ENCODE measurements at regions not wholly inside any gene's neighbourhood (a gene's known extent, or its start where the extent isn't known, plus 50 kb on each side); places are given as distances from the start of the nearest gene placed in this dataset.
"Not testable (repeated sequence)": the region's sequence is repeated elsewhere in the genome, so short reads cannot be mapped to it uniquely, and the experiment has no call there.

- DNase-seq (ENCODE audit: low spot score): no peak
Measured at GRCh38 chr11:96779030-96779429, 389.2 kb downstream of the JRKL start.

GRCh38 chr11:96781082-96781481, 391.3 kb downstream of the JRKL start:
- no peak for DNase-seq (ENCODE audit: low spot score)

GRCh38 chr11:96782632-96783031, 392.8 kb downstream of the JRKL start:
- DNase-seq (ENCODE audit: low spot score): no peak

- DNase-seq (ENCODE audit: low spot score): no peak
Measured at GRCh38 chr11:96783311-96783710, 393.5 kb downstream of the JRKL start.

GRCh38 chr11:96785073-96785472, 395.3 kb downstream of the JRKL start:
- no peak for DNase-seq (ENCODE audit: low spot score)

- no peak for DNase-seq (ENCODE audit: low spot score)
Measured at GRCh38 chr11:96794152-96794551, 404.3 kb downstream of the JRKL start.

- DNase-seq (ENCODE audit: low spot score): no peak
Measured at GRCh38 chr11:96798445-96798844, 408.6 kb downstream of the JRKL start.

GRCh38 chr11:96815236-96815635, 425.4 kb downstream of the JRKL start:
- no peak for DNase-seq (ENCODE audit: low spot score)

- no peak for DNase-seq (ENCODE audit: low spot score)
Measured at GRCh38 chr11:96817482-96818399, 427.9 kb downstream of the JRKL start.

- DNase-seq (ENCODE audit: low spot score): no peak
Measured at GRCh38 chr11:96827164-96827563, 437.4 kb downstream of the JRKL start.

- no peak for DNase-seq (ENCODE audit: low spot score)
Measured at GRCh38 chr11:96841792-96842191, 452.0 kb downstream of the JRKL start.

- no peak for DNase-seq (ENCODE audit: low spot score)
Measured at GRCh38 chr11:96842731-96843130, 452.9 kb downstream of the JRKL start.

GRCh38 chr11:96854425-96854824, 464.6 kb downstream of the JRKL start:
- DNase-seq (ENCODE audit: low spot score): no peak

GRCh38 chr11:96861722-96862121, 471.9 kb downstream of the JRKL start:
- not testable (repeated sequence) for DNase-seq (ENCODE audit: low spot score)

- no peak for DNase-seq (ENCODE audit: low spot score)
Measured at GRCh38 chr11:96863520-96863919, 473.7 kb downstream of the JRKL start.

- DNase-seq (ENCODE audit: low spot score): no peak
Measured at GRCh38 chr11:96865020-96865419, 475.2 kb downstream of the JRKL start.

- DNase-seq (ENCODE audit: low spot score): no peak
Measured at GRCh38 chr11:96869207-96869606, 479.4 kb downstream of the JRKL start.

GRCh38 chr11:96875712-96876111, 485.9 kb downstream of the JRKL start:
- no peak for DNase-seq (ENCODE audit: low spot score)

- no peak for DNase-seq (ENCODE audit: low spot score)
Measured at GRCh38 chr11:96878299-96879051, 488.7 kb downstream of the JRKL start.

GRCh38 chr11:96882622-96883021, 492.8 kb downstream of the JRKL start:
- not testable (repeated sequence) for DNase-seq (ENCODE audit: low spot score)

- DNase-seq (ENCODE audit: low spot score): no peak
Measured at GRCh38 chr11:96885405-96885804, 495.6 kb downstream of the JRKL start.

- DNase-seq (ENCODE audit: low spot score): no peak
Measured at GRCh38 chr11:96885912-96886311, 496.1 kb downstream of the JRKL start.

GRCh38 chr11:96893988-96894387, 504.2 kb downstream of the JRKL start:
- DNase-seq (ENCODE audit: low spot score): no peak

Measured in AG08395 (cell line).